ENCODE measurements at regions not wholly inside any gene's neighbourhood (a gene's known extent, or its start where the extent isn't known, plus 50 kb on each side); places are given as distances from the start of the nearest gene placed in this dataset.

GRCh38 chr4:163738521-163738920, 244.0 kb downstream of the TMA16 start:
- H3K4me3 ChIP-seq (ENCODE audit: low read length in 3 of 3): no peak overlapping the region
- no peak overlapping the region for H3K27ac ChIP-seq (ENCODE audit: low read depth in 2 of 2, low read length in 2 of 2)
- DNase-seq (no peak), FAIRE-seq (no peak)
- intact Hi-C loops (cut with DNase I): no loop called here
- no peaks in the 10 kb centered on the region for H3K36me3 ChIP-seq (ENCODE audit: control insufficient read depth in 2 of 3, insufficient read depth in 3 of 3, low read length in 3 of 3)
- no peak overlapping the region for H3K9ac ChIP-seq (ENCODE audit: low read length in 3 of 3)
- H3K27me3 ChIP-seq (ENCODE audit: control insufficient read depth, insufficient read depth, low read length): no peaks in the 10 kb centered on the region
- no peaks in the 10 kb centered on the region for H3K9me3 ChIP-seq (ENCODE audit: control insufficient read depth in 2 of 3, insufficient read depth in 1 of 3, low read length in 3 of 3)
- no peak for TF ChIP-seq CTCF (IDR thresholded peaks at IDR 0.05; ENCODE audit: borderline replicate concordance, extremely low read depth, insufficient read depth)
- H3K4me1 ChIP-seq (ENCODE audit: control insufficient read depth in 2 of 3, insufficient read depth in 2 of 3, low read depth in 1 of 3, low read length in 3 of 3): no peaks in the 10 kb centered on the region

DNA sequence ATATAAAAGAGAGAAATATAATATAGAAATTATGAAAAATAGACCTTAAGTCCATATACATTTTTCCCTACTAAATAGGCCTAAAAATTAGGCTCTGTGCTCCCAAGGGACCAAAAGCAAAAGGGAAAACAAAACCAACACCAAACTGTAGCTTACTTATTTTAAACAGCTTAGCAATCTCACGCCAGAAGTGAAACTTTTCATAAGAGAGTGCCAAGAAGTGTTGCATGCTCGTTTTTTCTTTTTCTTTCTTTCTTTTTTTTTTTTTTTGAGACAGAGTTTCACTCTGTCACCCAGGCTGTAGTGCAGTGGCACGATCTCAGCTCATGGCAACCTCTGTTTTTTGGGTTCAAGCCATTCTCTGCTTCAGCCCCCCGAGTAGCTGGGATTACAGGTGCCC, 250.4 kb downstream of the TMA16 start:
- no peak for TF ChIP-seq CTCF (IDR thresholded peaks at IDR 0.05; ENCODE audit: borderline replicate concordance, extremely low read depth, insufficient read depth)
- no peaks in the 10 kb centered on the region for H3K4me1 ChIP-seq (ENCODE audit: control insufficient read depth in 2 of 3, insufficient read depth in 2 of 3, low read depth in 1 of 3, low read length in 3 of 3)
- no peaks in the 10 kb centered on the region for H3K27me3 ChIP-seq (ENCODE audit: control insufficient read depth, insufficient read depth, low read length)
- intact Hi-C loops (cut with DNase I): no loop called here
- no peaks in the 10 kb centered on the region for H3K9me3 ChIP-seq (ENCODE audit: control insufficient read depth in 2 of 3, insufficient read depth in 1 of 3, low read length in 3 of 3)
- FAIRE-seq: no peak
- H3K9ac ChIP-seq (ENCODE audit: low read length in 3 of 3): no peak overlapping the region
- no peak for DNase-seq
- H3K4me3 ChIP-seq (ENCODE audit: low read length in 3 of 3): no peak overlapping the region
- no peak overlapping the region for H3K27ac ChIP-seq (ENCODE audit: low read depth in 2 of 2, low read length in 2 of 2)
- H3K36me3 ChIP-seq (ENCODE audit: control insufficient read depth in 2 of 3, insufficient read depth in 3 of 3, low read length in 3 of 3): no peaks in the 10 kb centered on the region

GRCh38 chr4:163747293-163747692, 252.8 kb downstream of the TMA16 start:
- TF ChIP-seq CTCF (IDR thresholded peaks at IDR 0.05; ENCODE audit: borderline replicate concordance, extremely low read depth, insufficient read depth): no peak
- intact Hi-C loops (cut with DNase I): no loop called here
- no peaks in the 10 kb centered on the region for H3K9me3 ChIP-seq (ENCODE audit: control insufficient read depth in 2 of 3, insufficient read depth in 1 of 3, low read length in 3 of 3)
- H3K36me3 ChIP-seq (ENCODE audit: control insufficient read depth in 2 of 3, insufficient read depth in 3 of 3, low read length in 3 of 3): no peaks in the 10 kb centered on the region
- no peaks in the 10 kb centered on the region for H3K4me1 ChIP-seq (ENCODE audit: control insufficient read depth in 2 of 3, insufficient read depth in 2 of 3, low read depth in 1 of 3, low read length in 3 of 3)
- FAIRE-seq (no peak), DNase-seq (no peak)
- H3K9ac ChIP-seq (ENCODE audit: low read length in 3 of 3): no peak overlapping the region
- no peaks in the 10 kb centered on the region for H3K27me3 ChIP-seq (ENCODE audit: control insufficient read depth, insufficient read depth, low read length)
- no peak overlapping the region for H3K4me3 ChIP-seq (ENCODE audit: low read length in 3 of 3)
- no peak overlapping the region for H3K27ac ChIP-seq (ENCODE audit: low read depth in 2 of 2, low read length in 2 of 2)

- Histone ChIP-seq H3K27me3 (ENCODE audit: control insufficient read depth, insufficient read depth, low read length) (no peaks in the 10 kb centered on the region), H3K4me3 (ENCODE audit: low read length in 3 of 3) (no peak overlapping the region), H3K9ac (ENCODE audit: low read length in 3 of 3) (no peak overlapping the region), H3K9me3 (ENCODE audit: control insufficient read depth in 2 of 3, insufficient read depth in 1 of 3, low read length in 3 of 3) (no peaks in the 10 kb centered on the region), H3K36me3 (ENCODE audit: control insufficient read depth in 2 of 3, insufficient read depth in 3 of 3, low read length in 3 of 3) (no peaks in the 10 kb centered on the region), H3K4me1 (ENCODE audit: control insufficient read depth in 2 of 3, insufficient read depth in 2 of 3, low read depth in 1 of 3, low read length in 3 of 3) (no peaks in the 10 kb centered on the region), H3K27ac (ENCODE audit: low read depth in 2 of 2, low read length in 2 of 2) (no peak overlapping the region)
- no peak for DNase-seq
- intact Hi-C loops (cut with DNase I): no loop called here
- no peak for TF ChIP-seq CTCF (IDR thresholded peaks at IDR 0.05; ENCODE audit: borderline replicate concordance, extremely low read depth, insufficient read depth)
- no peak for FAIRE-seq
These were observed 253.4 kb downstream of the TMA16 start for GRCh38 chr4:163747886-163748285.
